NCI-H345 (cell line): ENCODE measurements at regions not wholly inside any gene's neighbourhood (a gene's known extent, or its start where the extent isn't known, plus 50 kb on each side); places are given as distances from the start of the nearest gene placed in this dataset.

Experiments used
- DNase-seq: peaks from one replicate; lab custom pipeline; 2025; lab: John Stamatoyannopoulos, UW

DNA sequence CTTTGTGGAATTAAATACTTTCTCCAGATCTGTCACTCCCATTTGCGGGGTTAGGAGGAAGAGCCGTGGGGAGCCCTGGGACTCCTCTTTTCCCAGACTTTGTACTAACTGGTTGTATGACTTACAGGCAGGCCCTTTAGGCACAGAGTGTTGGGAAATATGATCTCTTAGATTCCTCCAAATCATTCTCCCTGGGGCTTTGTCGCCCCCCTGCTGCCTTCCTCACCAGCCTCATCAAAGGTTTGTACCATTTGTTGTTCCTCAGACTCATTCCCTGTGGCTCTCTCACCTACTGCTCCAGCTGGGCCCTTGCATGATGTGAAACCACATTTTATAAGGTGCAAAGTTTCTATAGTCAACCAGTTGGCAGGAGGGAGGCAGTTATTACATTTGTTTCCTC is 56.4 kb downstream of the CRYGS start:
- peak; percentile 16 for DNase-seq

- no peak for DNase-seq
Measured at GRCh38 chr3:186487037-186487436, 57.1 kb downstream of the CRYGS start.

GRCh38 chr3:186483611-186484340 is 60.4 kb downstream of the CRYGS start:
- DNase-seq, result no peak

DNA sequence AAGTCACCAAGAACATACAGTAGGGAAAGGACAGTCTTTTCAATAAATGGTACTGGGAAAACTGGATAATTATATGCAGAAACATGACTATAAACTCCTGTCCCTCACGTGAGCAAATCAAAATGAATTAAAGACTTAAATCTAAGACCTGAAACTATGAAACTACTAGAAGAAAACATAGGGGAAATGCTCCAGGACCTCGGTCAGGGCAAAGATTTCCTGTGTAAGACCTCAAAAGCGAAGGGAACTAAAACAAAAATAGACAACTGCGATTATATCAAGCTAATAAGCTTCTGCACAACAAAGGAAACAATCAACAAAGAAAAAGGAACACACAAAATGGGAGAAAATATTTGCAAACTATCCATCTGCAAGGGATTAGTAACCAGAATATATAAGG is 62.7 kb downstream of the CRYGS start:
- no peak for DNase-seq

DNA sequence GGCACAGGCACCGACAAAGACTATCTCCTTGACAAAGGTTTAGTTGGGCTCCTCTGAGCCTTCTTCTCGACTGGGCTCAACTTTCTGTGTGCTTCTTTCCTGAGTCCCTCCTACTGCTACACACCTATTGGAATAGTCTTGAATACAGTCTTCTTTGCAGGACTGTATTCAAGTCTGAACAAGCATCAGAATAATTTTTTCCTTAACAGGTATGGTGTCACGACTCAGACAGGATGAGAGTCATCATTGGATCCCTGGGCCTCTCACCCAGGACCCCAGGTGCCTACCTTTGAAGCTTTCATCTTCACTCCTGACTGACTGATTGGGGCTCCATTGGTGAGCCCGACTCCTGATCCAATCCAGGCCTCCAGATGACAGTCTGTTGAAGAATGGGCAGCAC is 66.3 kb downstream of the CRYGS start:
- DNase-seq, result no peak

DNA sequence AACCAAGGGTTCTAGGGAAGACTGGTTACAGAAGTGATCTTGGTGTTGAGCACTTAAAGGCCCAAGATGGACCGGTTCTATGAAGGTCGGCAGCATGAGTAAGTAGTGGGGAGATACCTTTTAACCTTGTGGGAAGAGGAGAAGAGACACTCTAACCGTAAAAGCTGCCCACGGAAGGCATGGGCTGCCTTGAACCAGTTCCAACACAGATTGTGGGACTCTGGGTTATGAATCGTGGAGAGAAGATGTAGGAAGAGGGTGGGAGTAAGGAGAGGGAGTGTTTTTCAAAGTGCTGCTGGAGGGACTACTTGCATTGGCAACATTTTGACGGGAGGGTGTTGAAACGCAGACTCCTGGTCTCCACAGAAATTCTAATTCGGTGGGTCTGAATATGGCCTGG is 67.1 kb downstream of the CRYGS start:
- no peak for DNase-seq

DNA sequence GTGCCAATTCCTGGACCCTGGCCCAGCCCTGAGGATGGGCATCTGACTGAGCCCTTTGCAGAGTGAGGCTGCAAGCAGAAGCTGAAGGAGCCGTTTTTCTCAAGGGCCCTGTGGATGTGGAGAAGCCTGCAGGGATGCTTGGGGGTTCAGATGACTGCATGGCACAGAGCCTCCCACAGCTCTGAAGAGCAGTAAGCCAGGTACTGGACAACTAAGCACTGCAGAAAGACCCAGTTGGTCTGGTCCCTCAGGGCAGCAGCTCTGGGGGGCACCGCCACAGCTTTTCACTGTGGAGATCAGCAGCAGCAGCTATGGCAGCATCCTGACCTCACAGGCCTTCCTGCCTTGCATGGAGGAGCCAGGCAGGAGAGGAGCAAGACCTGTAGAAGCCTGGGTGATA is 67.6 kb downstream of the CRYGS start:
- DNase-seq, result no peak

- no peak for DNase-seq
Measured at GRCh38 chr3:186476044-186476468, 68.1 kb downstream of the CRYGS start.

DNA sequence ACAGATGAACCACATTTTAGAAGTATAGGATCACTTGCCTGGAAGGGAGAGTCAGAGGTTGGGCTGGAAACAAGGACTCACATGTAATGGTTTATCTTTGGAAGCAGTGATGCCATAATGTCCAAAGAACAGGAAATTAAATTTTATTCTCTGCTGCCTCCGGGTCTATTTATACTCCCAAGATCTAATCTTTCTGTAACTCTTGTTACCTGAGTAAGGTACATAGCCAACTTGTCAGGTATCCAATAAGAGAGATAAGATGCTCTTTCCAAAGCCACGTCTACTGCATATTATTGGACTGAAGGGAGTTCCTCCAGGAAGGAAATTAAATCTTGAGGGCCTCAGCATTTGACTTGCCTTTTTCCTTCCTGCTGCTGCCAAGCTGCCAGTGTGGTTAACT is 71.0 kb downstream of the CRYGS start:
- DNase-seq, result no peak

DNA sequence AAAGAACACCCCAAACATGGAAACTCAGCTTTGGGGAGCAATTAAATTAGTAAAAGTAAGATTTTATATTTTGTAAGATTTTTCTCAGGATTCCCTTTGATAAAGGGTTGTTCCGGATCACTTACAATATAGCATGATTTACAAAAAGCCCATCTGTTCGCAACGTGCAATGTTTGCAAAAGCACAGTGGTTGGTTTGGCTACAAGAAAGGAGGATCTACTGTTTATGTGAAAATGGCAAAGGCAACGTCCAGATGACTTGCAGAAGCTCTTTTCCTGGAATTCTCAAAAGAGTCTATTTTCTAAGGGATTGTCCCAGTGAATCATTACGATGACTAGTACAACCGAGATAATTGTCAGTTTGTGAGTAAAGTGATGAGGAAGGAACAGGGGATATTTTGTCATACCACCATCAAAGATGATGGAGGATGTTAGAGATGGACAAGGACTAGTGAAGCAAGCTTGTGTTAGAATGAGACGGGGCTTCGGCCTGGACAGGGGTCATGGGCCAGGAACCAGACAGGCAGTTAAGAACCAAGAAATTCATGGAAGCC is 71.6 kb downstream of the CRYGS start:
- DNase-seq, result no peak

- peak; percentile 12 for DNase-seq
Measured at GRCh38 chr3:186471771-186472170, 72.4 kb downstream of the CRYGS start.

GRCh38 chr3:186469525-186469924 is 74.7 kb downstream of the CRYGS start:
- no peak for DNase-seq

GRCh38 chr3:186467969-186468368 is 76.2 kb downstream of the CRYGS start:
- DNase-seq, result no peak

- no peak for DNase-seq
Measured at GRCh38 chr3:186466391-186466974, 77.7 kb downstream of the CRYGS start.

GRCh38 chr3:186465508-186465907 is 78.7 kb downstream of the CRYGS start:
- no peak for DNase-seq

DNA sequence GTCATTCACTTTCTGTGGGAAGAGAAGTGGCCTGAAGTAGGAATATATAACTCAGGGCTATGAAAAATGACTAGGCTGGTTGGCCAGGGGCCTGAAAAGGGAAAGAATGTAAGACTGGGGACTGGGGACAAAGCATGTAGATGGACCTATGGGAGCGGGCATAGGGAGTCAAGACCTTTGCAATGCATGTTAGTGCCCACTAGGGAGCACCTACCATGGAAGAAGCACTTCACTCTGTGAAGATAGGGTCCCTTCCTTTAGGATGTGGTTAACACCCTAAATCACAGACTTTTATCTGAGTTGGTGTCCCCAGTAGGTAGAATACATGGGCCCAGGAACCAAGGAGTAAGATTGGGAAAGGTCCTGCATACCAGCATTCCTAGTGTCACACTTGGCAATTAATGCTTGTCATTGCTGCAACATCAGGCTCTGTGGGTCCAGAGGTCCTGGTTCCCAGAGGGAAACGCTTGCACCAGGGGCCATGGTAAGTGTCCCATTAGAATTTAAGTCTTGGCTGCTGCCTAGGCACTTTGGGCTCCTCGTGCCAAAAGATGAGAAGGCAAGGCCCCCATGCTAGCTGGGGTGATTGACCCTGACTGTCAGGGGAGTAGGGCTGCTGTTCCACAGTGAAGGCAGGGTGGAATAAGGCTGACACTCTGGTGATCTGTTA is 79.6 kb downstream of the CRYGS start:
- DNase-seq, result no peak

GRCh38 chr3:186461141-186461540 is 83.0 kb downstream of the CRYGS start:
- no peak for DNase-seq

DNA sequence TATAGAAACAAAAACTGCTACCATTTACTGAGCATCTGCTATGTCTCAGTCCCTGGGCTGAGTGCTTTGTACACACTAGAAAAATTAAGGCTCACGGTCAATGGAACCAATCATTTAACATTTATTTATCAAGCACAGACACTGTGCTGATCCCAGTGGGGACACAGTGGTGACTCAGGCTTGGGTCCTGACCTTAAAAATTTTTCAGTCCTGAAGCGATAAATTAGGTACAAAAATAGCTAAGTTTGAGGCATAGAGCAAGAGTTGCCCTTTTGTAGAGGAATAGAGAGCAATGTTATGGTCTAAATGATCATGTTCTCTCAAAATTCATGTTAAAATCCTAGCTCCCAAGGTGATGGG is 85.1 kb downstream of the CRYGS start:
- DNase-seq, result no peak

DNA sequence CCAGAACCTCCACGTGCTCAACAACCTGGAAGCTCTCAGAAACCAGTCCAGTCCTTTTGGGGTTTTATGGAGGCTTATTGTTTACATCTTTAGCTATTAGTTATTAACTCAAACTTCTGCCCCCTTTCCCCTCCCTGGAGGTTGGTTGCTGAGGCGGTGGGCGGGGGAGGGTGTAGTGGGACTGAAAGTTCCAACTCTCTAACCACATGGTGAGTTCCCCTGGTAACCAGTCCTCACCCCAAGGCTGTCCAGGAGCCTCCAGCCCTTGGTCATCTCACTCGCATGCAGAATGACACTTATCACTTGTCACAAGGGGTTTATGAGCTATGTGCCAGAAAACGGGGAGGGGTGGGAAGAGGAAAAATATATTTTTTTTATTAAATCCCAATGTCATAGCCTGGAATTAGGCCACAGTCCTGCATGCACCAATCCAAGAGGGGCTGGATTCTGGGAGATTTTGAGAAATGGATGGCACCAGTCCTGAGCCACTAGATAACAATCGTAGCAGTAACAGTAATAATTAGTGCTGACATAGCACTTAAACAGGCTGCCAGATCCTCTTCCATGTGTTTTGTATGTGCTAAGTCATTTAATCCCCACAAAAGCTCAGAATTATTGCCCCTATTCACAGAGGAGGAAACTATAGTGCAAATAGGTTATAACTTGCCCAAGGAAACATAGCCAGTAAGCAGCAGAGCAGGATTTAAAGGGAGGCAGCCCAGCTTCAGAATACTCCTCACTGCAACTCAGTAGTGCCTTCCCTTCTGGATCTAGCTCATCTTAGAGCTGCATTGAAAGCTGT is 85.7 kb downstream of the CRYGS start:
- no peak for DNase-seq

GRCh38 chr3:186457236-186457635 is 86.9 kb downstream of the CRYGS start:
- no peak for DNase-seq

DNA sequence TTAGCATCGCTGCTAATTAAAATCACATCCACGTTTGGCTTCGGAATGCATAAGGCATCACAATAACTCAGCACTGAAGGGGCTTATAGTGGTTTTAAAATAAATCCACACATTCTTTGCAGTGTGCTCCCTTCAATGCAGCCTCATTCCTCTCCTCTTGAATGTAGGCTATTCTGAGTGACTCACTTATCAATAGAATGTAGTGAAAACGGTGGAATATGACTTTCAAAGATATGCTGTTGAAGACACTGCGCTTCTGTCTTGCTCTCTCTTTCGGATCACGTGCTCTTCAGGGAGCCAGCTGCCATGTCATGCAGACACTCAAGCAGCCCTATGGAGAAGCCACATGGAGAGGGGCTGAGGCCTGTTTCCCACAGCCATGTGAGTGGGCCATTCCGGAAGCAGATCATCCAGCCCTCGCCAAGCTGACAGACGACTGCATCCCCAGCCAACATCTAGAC is 87.4 kb downstream of the CRYGS start:
- DNase-seq, result no peak
